Upper lobe of right lung (tissue), 1 donor: ENCODE measurements at regions not wholly inside any gene's neighbourhood (a gene's known extent, or its start where the extent isn't known, plus 50 kb on each side); places are given as distances from the start of the nearest gene placed in this dataset.

ENCODE experiments used
- ATAC-seq: fragments of 200-7000 bp; cut with Tn5 transposase; one replicate; pipeline ENCODE4 v1.9.1; 2020; ENCODE audit warnings: mild to moderate bottlenecking, moderate library complexity
- DNase-seq: peaks from one replicate; pipeline ENCODE4 v3.0.0-alpha.2; 2020
- H3K27ac ChIP-seq: fragments of 200-600 bp; one replicate; pipeline ENCODE4 v1.8.0; 2022
- H3K27me3 ChIP-seq: fragments of 200-600 bp; one replicate; pipeline ENCODE4 v1.8.0; 2022; ENCODE audit warnings: mild to moderate bottlenecking
- H3K36me3 ChIP-seq: fragments of 200-600 bp; one replicate; pipeline ENCODE4 v1.8.0; 2022
- H3K4me1 ChIP-seq: fragments of 200-600 bp; one replicate; pipeline ENCODE4 v1.8.0; 2022
- H3K4me3 ChIP-seq: fragments of 200-600 bp; one replicate; pipeline ENCODE4 v1.8.0; 2022; ENCODE audit warnings: mild to moderate bottlenecking
- H3K9me3 ChIP-seq: fragments of 200-600 bp; one replicate; pipeline ENCODE4 v1.8.0; 2022
- intact Hi-C: fragments of 100-400 bp; cut with DNase I; formaldehyde crosslinking; loops from one replicate; pipeline ENCODE4 v1.11.0; 2022
- TF ChIP-seq, protein P1 (sequence below): fragments of 200-600 bp; IDR thresholded peaks from one replicate; pipeline ENCODE4 v1.8.0; 2022; ENCODE audit warnings: antibody characterized with exemption
- donor health status: DM: no; HTN: yes; CAD: no; lungs with severe emphysema.

DNA sequence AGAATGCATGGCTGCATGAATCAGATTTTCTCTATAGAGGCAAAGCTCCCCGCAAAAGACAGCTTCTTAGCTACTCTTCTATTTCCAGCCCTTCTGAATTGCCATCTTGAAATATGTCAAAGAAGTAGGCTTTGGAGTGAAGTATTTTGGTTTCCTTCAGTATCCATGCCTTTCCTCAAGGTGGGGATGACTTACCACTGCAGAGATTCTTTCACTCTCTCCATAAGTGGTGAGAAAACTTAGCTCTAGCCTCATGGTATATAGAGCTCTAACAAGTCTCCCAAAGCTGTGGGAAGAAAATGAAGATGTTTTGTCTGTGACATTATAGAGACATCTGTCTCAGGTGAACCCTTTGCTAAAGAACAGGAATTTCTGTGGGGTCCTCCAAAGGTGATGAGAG is 89.6 kb upstream of the ITGB1 start:
- no peak for DNase-seq
- TF ChIP-seq, protein P1, sequence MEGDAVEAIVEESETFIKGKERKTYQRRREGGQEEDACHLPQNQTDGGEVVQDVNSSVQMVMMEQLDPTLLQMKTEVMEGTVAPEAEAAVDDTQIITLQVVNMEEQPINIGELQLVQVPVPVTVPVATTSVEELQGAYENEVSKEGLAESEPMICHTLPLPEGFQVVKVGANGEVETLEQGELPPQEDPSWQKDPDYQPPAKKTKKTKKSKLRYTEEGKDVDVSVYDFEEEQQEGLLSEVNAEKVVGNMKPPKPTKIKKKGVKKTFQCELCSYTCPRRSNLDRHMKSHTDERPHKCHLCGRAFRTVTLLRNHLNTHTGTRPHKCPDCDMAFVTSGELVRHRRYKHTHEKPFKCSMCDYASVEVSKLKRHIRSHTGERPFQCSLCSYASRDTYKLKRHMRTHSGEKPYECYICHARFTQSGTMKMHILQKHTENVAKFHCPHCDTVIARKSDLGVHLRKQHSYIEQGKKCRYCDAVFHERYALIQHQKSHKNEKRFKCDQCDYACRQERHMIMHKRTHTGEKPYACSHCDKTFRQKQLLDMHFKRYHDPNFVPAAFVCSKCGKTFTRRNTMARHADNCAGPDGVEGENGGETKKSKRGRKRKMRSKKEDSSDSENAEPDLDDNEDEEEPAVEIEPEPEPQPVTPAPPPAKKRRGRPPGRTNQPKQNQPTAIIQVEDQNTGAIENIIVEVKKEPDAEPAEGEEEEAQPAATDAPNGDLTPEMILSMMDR: no peak
- H3K4me3 ChIP-seq: no peak overlapping the region

DNA sequence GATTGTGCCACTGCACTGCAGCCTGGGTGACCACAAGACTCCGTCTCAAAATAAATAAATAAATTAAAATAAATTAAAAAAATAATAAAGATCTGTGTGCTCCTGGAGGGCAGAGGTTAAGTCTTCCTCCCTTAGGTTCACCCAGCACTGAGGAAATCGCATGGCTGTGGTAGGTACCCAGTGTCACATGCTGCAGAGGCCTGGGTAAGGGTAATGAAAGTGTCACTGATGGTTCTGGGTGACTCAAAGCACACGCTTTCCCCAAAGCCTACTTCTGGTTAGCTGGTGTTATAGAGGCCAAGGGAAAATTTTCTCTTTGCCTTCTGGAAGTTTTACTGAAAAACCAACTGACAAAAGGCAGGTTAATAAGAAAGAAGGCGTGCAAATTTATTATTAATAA is 88.8 kb upstream of the ITGB1 start:
- H3K27me3 ChIP-seq: no peaks in the 10 kb centered on the region
- no peaks in the 10 kb centered on the region for H3K36me3 ChIP-seq
- H3K4me3 ChIP-seq: no peak overlapping the region
- no peak for ATAC-seq
- H3K9me3 ChIP-seq: no peaks in the 10 kb centered on the region
- intact Hi-C loops: no loop called here
- no peaks in the 10 kb centered on the region for H3K4me1 ChIP-seq
- H3K27ac ChIP-seq: no peak overlapping the region
- TF ChIP-seq, protein P1: no peak
- DNase-seq: no peak

More for the DNA sequence above, 89.6 kb upstream of the ITGB1 start:
- no peak for ATAC-seq
- Histone ChIP-seq H3K27ac (no peak overlapping the region), H3K9me3 (no peaks in the 10 kb centered on the region), H3K4me1 (no peaks in the 10 kb centered on the region), H3K36me3 (no peaks in the 10 kb centered on the region), H3K27me3 (no peaks in the 10 kb centered on the region)
- intact Hi-C loops: no loop called here

DNA sequence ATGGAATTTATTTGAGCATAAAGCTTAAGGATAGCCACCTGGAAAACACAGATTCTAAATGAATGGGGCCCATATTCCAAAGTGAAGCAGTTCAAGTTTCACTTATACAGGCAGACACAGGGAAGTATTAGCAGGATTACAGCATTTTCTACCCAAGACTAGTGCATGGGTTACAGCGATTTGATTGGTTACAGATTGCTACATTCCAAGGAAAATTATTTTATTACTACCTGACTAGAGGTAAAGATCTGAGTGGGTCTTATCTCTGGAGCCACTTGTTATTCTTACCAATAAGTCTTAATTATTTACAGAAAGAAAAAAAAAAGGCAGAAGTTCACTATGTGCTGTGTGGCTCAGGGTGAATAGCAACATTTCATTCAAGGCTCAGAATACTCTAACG is 87.4 kb upstream of the ITGB1 start:
- TF ChIP-seq, protein P1: no peak
- Histone ChIP-seq H3K4me3 (no peak overlapping the region), H3K4me1 (no peaks in the 10 kb centered on the region), H3K27me3 (no peaks in the 10 kb centered on the region), H3K9me3 (no peaks in the 10 kb centered on the region), H3K27ac (no peak overlapping the region), H3K36me3 (no peaks in the 10 kb centered on the region)
- ATAC-seq: no peak
- intact Hi-C loops: no loop called here
- DNase-seq: no peak

DNA sequence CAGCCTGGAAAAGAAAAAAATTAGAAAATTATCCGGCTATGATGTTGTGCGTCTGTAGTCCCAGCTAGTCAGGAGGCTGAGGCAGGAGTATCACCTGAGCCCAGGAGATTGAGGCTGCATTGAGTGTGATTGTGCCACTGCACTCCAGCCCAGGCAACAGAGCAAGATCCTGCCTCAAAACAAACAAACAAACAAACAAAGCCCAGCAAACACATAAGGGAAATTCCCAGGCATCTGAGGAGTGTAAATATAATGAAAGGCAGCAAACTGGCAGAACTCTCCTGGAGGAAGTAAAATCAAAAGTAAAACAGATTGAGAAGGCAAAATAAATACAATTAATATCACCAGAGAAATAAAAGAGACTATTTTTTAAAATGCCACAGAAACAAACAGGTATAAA is 84.5 kb upstream of the ITGB1 start:
- Histone ChIP-seq H3K27me3 (no peaks in the 10 kb centered on the region), H3K36me3 (no peaks in the 10 kb centered on the region), H3K4me3 (no peak overlapping the region), H3K27ac (no peak overlapping the region), H3K9me3 (no peaks in the 10 kb centered on the region), H3K4me1 (no peaks in the 10 kb centered on the region)
- intact Hi-C loops: no loop called here
- ATAC-seq (no peak), DNase-seq (no peak)
- TF ChIP-seq, protein P1: no peak

DNA sequence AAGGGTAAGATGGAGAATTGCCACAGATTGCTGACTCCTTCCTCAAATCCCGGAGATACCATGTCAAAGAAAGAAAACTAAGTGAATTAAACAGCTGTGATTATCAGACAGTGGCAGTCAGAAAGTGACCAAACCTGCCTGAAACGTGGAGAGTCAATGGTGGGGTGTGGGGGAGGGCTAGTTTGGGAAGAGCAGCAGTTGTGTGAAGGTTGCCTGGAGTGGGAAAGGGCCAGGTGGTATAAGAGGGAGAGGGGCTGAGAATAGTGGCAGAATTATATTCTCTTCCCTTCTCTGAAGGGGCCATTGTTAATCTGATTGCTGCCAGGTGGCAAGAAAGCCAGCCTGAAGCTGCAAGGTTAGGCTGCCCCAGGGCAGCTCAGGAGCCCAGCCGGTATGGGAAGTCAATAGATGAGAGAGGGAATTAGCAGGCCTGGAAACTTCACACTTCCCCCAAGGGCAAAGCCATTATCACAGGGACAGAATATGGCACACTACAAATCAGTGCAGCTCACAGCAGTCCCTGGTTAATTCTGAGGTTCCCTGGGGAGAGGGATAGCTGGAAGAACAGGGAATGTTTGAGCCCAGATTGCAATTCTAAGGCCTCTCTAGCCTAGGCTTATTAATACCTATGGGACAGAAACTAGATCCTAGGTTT is 83.9 kb upstream of the ITGB1 start:
- no peaks in the 10 kb centered on the region for H3K9me3 ChIP-seq
- intact Hi-C loops: no loop called here
- no peak overlapping the region for H3K4me3 ChIP-seq
- H3K36me3 ChIP-seq: no peaks in the 10 kb centered on the region
- H3K4me1 ChIP-seq: no peaks in the 10 kb centered on the region
- TF ChIP-seq, protein P1: no peak
- no peaks in the 10 kb centered on the region for H3K27me3 ChIP-seq
- DNase-seq: no peak
- no peak for ATAC-seq
- no peak overlapping the region for H3K27ac ChIP-seq

DNA sequence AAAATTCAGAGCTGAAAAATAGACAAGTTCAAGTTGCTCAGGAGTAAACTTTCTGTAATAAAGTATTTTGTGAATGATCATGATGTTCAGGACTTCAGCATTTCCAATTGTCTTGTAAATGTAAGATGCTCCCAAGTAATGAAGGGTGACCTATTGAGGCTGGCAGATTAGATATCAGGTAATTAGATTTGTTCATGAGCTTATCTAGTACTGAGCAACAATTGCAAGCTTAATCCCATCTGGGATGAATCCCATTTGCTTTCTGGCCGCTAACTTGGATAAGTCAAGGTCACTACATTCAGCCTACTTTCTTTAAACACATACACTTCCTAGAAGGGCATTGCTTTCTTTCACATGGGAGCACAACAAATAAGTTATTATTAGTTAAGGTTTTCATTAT is 82.4 kb upstream of the ITGB1 start:
- TF ChIP-seq, protein P1: no peak
- no peak for DNase-seq
- ATAC-seq: no peak
- Histone ChIP-seq H3K36me3 (no peaks in the 10 kb centered on the region), H3K9me3 (no peaks in the 10 kb centered on the region), H3K27ac (no peak overlapping the region), H3K4me3 (no peak overlapping the region), H3K27me3 (no peaks in the 10 kb centered on the region), H3K4me1 (no peaks in the 10 kb centered on the region)
- intact Hi-C loops: no loop called here
